GM21360 (cell line): ENCODE measurements at regions not wholly inside any gene's neighbourhood (a gene's known extent, or its start where the extent isn't known, plus 50 kb on each side); places are given as distances from the start of the nearest gene placed in this dataset.

Experiments
- ATAC-seq: cut with Tn5 transposase; IDR thresholded peaks from one replicate; pipeline ENCODE4 v1.9.1; 2021; ENCODE audit warnings: mild to moderate bottlenecking, moderate library complexity; ENCODE audit not compliant: unreplicated experiment

- ATAC-seq, result no peak
Observed at GRCh38 chr1:59156526-59157199, 140.2 kb upstream of the FGGY start.

- no peak for ATAC-seq
Observed at GRCh38 chr1:59158321-59158720, 138.6 kb upstream of the FGGY start.

GRCh38 chr1:59159557-59160203, 137.2 kb upstream of the FGGY start:
- ATAC-seq, result no peak

DNA sequence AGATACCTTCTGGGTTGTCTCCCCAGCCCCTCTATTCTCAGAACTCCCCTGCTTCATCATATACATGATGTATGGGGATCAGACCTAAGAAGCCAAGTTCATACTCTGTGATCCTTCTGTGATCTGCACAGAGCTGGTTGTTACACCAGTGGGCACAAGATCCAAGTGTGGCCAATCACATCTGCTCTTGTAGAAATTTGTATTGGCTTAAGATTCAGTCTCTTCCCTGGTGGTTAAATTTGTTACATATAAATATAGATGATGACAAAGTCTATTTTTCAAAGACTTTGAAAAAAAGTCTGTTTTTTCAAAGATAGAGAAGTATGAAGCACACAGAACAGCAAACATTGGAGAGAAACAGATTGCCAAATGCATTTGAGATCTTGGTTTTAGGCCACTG, 135.8 kb upstream of the FGGY start:
- ATAC-seq, result no peak

DNA sequence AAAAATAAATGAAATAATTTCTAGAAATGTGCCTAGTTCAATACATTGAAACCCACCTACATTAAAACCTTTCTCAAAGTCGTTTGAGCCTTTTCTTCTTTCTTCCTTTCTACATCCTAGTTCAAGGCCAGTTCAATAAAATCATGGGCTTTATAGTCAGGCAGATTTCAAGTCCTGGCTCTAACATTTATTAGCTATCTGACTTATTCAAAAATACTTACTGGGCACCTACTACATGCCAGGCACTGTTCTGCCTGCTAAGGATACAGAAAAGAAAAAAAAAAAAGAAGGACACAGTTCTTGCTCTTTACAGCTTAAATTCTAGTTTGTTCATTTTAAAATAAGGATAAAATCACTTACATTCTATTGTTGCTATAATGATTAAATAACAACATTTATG, 134.2 kb upstream of the FGGY start:
- no peak for ATAC-seq

DNA sequence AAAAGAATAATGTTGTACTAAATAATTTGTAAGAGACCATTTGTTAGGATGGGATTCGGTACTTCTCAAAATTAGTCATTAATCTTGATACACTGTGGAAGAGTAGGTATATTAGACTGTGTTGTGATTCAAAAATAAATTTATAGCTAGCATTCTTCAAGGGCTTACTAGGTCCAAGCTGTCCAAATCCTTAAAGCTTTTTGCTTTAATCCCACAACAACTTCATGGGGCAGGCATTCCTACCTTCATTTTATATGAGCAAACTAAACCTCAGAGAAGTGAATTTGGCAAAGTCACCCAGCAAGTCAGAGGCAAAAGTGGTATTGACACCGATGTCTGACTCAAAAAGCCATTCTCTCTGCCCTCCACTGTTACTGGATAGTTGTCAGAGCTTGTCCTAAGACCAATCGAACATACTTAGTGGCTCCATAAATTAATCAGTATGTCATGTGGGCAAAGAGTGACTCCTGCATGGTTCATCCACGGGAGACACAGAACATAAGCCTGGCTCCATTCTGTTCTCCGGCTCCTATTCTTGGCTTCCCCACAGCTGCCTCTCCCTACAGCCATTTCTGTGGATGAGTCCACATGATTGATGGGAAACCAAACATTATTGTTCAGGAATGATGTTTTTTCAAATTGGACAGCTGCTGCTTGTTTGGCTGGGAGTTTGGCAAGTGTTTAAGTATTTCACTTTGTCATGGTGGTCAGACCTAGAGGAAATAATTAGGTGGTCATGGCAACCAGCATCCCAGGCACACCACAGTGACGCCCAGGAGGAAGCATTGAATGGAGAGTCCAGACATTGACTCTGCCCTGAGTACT, 133.4 kb upstream of the FGGY start:
- ATAC-seq, result no peak

- ATAC-seq, result no peak
Observed at GRCh38 chr1:59164371-59164770, 132.5 kb upstream of the FGGY start.

DNA sequence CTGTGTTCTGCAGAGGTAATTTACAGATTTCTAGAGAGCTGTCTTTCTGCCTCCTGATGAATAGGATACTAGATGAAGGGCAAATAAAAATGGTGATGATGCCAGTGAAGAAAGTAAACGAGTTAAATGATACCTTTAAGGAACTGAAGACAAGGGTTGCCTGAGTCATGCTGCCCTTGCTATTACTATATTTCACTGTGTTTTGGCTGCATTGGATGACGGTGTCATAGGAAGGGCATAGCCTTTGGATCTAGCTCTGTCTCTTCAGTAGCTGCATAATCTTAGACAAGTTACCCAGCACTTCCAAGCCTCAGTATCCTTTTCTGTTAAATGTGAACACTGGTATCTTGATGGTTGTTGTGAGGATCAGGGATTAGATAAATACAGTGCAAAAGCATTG, 131.5 kb upstream of the FGGY start:
- no peak for ATAC-seq

- ATAC-seq, result no peak
Observed at GRCh38 chr1:59169703-59170102, 127.2 kb upstream of the FGGY start.

- ATAC-seq, result no peak
Observed at GRCh38 chr1:59170659-59171058, 126.2 kb upstream of the FGGY start.

DNA sequence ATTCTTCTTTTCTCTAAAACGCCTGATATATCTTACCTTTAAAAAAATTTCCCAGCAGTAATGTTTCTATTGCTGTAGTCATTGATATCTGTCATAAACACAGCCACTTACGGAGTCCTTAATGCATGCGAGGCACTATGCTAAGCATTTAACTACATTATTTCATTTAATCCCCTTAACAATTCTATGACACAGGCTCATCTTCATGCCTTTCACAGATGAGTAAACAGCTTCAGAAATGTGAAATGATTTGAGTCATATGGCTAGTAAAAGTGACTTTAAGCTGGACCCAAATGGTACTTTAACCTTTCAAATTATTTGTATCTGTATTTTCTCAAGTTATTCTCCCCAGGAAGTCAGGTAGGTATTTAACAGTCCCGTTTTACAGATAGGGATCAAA, 125.1 kb upstream of the FGGY start:
- ATAC-seq, result no peak

GRCh38 chr1:59172693-59173092, 124.2 kb upstream of the FGGY start:
- no peak for ATAC-seq

DNA sequence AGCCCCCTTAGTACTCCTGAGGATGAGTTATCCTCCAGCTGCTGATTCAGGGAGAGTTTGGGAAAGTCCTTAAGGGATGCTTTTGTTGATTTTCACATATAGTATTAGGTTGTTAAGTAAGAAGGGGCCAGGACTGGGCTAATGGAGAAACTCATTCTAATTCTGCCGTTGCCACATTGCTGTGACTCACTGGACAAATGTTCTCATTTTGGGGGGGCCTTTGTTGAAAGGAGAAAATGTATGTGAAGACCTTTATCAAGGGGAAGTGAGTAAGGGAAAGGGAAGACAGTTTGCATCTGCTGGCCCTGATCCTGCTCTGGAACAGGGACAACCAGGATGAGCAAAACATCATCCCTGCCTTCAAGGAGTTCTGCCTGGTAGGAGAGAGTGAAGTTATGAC, 123.2 kb upstream of the FGGY start:
- ATAC-seq, result no peak

- no peak for ATAC-seq
Observed at GRCh38 chr1:59176471-59176870, 120.4 kb upstream of the FGGY start.

DNA sequence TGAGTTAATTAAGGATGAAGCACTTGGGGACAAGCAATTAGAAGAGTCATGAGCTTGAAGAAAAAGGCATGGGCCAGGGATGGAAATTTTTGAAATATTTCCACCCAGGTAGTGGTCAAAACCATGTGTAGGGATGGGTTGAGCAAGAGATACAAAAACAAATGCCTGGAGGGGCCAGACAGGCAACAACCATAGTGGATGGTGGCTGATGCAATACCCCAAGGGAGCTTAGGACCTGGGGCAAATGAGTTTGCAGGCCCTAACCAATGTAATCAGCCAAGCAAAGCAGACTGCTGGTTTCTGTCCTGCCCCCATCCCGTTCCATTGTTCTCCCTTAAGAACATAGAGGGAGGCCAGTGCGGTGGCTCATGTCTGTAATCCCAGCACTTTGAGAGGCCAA, 119.1 kb upstream of the FGGY start:
- ATAC-seq, result no peak

GRCh38 chr1:59178339-59179187, 118.3 kb upstream of the FGGY start:
- ATAC-seq, result no peak

DNA sequence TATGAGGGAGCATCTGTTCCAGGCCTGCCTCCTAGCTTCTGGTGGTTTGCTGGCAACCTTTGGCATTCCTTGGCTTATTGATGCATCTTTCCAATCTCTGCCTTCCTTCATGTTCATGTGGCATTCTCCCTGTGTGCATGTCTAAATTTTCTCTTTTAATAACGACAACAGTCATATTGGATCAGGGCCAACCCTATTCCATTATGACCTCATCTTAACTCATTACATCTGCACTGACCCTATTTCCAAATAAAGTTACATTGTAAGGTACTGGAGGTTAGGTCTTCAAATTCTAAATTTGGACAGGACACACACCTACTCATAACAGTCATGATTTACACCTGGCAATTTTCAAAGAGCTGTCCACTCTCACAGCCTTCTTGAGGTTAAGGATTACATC, 117.2 kb upstream of the FGGY start:
- no peak for ATAC-seq

DNA sequence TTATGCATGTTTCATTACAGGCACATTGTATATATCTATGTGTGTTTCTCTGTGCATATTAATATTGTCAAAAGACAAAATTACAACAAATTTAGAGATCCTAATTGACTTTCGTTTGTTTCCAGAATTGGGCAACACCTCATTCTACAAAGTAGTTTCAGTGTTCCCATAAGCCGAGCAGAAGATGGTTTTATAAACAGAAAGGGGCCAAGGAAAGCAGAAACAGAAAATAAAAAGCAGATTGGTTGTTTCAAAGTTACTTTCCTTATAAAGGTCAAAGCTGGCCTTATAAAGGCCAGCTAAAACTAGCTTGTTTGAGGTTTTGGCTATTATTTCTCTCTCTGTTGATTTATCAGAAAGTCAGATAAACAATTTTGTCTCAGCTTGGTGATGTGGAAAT, 116.2 kb upstream of the FGGY start:
- no peak for ATAC-seq

- no peak for ATAC-seq
Observed at GRCh38 chr1:59183749-59184317, 113.1 kb upstream of the FGGY start.

- ATAC-seq, result no peak
Observed at GRCh38 chr1:59184365-59184905, 112.5 kb upstream of the FGGY start.
